Hepatocyte (in vitro differentiated cells): ENCODE measurements at regions not wholly inside any gene's neighbourhood (a gene's known extent, or its start where the extent isn't known, plus 50 kb on each side); places are given as distances from the start of the nearest gene placed in this dataset.

Experiments
- CTCF ChIP-seq: fragments of 200-600 bp; sonication (generic); IDR thresholded peaks from 2 replicates; pipeline ENCODE4 v1.5.1; 2016; ENCODE audit warnings: antibody characterized with exemption, mild to moderate bottlenecking; ENCODE audit not compliant: poor library complexity
- EZH2phosphoT487 ChIP-seq: fragments of 200-600 bp; sonication (generic); IDR thresholded peaks from one replicate; pipeline ENCODE4 v1.6.1; 2018; ENCODE audit warnings: antibody characterized with exemption, mild to moderate bottlenecking, low read depth, moderate library complexity; ENCODE audit not compliant: unreplicated experiment, severe bottlenecking

- TF ChIP-seq CTCF (no peak), EZH2phosphoT487 (no peak)
Measured at GRCh38 chr11:128184981-128185380, 402.4 kb downstream of the ETS1 start.
